ENCODE measurements at regions not wholly inside any gene's neighbourhood (a gene's known extent, or its start where the extent isn't known, plus 50 kb on each side); places are given as distances from the start of the nearest gene placed in this dataset.

- TF ChIP-seq ZFP3 (CRISPR knock-in tag; IDR thresholded peaks at IDR 0.05): no peak
- no peak for TF ChIP-seq ZFP30 (CRISPR knock-in tag; IDR thresholded peaks at IDR 0.05)
- TF ChIP-seq, protein P1, sequence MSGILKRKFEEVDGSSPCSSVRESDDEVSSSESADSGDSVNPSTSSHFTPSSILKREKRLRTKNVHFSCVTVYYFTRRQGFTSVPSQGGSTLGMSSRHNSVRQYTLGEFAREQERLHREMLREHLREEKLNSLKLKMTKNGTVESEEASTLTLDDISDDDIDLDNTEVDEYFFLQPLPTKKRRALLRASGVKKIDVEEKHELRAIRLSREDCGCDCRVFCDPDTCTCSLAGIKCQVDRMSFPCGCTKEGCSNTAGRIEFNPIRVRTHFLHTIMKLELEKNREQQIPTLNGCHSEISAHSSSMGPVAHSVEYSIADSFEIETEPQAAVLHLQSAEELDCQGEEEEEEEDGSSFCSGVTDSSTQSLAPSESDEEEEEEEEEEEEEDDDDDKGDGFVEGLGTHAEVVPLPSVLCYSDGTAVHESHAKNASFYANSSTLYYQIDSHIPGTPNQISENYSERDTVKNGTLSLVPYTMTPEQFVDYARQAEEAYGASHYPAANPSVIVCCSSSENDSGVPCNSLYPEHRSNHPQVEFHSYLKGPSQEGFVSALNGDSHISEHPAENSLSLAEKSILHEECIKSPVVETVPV (CRISPR knock-in tag; IDR thresholded peaks at IDR 0.05): no peak
- no peak for TF ChIP-seq CSDC2 (CRISPR knock-in tag; IDR thresholded peaks at IDR 0.05)
- no peak for TF ChIP-seq GLIS3 (CRISPR knock-in tag; IDR thresholded peaks at IDR 0.05)
- no peak for TF ChIP-seq ZNF70 (CRISPR knock-in tag; IDR thresholded peaks at IDR 0.05)
- no peak for TF ChIP-seq BACH2 (CRISPR knock-in tag; IDR thresholded peaks at IDR 0.05; ENCODE audit: borderline replicate concordance)
- no peak for TF ChIP-seq PATZ1 (CRISPR knock-in tag; IDR thresholded peaks at IDR 0.05; ENCODE audit: borderline replicate concordance)
- no peak for TF ChIP-seq ARNTL (CRISPR knock-in tag; IDR thresholded peaks at IDR 0.05; ENCODE audit: borderline replicate concordance, low read depth)
- no peak for TF ChIP-seq ISL1 (CRISPR knock-in tag; IDR thresholded peaks at IDR 0.05)
These were observed 88.7 kb upstream of the BMP5 start for GRCh38 chr6:55964136-55964535.

Measured in SK-N-SH treated with all-trans-retinoic acid at 6 μM for 48 hours (cell line).